Neuronal stem cell (in vitro differentiated cells): ENCODE measurements at regions not wholly inside any gene's neighbourhood (a gene's known extent, or its start where the extent isn't known, plus 50 kb on each side); places are given as distances from the start of the nearest gene placed in this dataset.
"Not testable (repeated sequence)": the region's sequence is repeated elsewhere in the genome, so short reads cannot be mapped to it uniquely, and the experiment has no call there.

Source experiments
- DNase-seq: peaks from one replicate; pipeline ENCODE4 v3.0.0-alpha.2; 2013; ENCODE audit warnings: low spot score
- H2AFZ ChIP-seq: one replicate; pipeline ENCODE4 v1.6.1; 2013; ENCODE audit warnings: mild to moderate bottlenecking, low read length, inconsistent platforms
- H2AK5ac ChIP-seq: 2 replicates; pipeline ENCODE4 v1.6.1; 2013; ENCODE audit warnings: low read depth, mild to moderate bottlenecking, inconsistent platforms, low read length, moderate library complexity, mixed read lengths
- H2BK120ac ChIP-seq: 2 replicates; pipeline ENCODE4 v1.6.1; 2013; ENCODE audit warnings: low read depth, mild to moderate bottlenecking, inconsistent platforms, low read length, moderate library complexity, mixed read lengths
- H2BK12ac ChIP-seq: one replicate; pipeline ENCODE4 v1.6.1; 2013; ENCODE audit warnings: low read length, inconsistent platforms
- H2BK15ac ChIP-seq: 2 replicates; pipeline ENCODE4 v1.6.1; 2013; ENCODE audit warnings: mild to moderate bottlenecking, low read length, inconsistent platforms, mixed read lengths
- H2BK5ac ChIP-seq: one replicate; pipeline ENCODE4 v1.6.1; 2013; ENCODE audit warnings: inconsistent platforms, mild to moderate bottlenecking, low read length, moderate library complexity
- H3K14ac ChIP-seq: one replicate; pipeline ENCODE4 v1.6.1; 2013; ENCODE audit warnings: low read length, inconsistent platforms
- H3K18ac ChIP-seq: 2 replicates; pipeline ENCODE4 v1.6.1; 2013; ENCODE audit warnings: low read length, inconsistent platforms
- H3K23ac ChIP-seq: 2 replicates; pipeline ENCODE4 v1.6.1; 2013; ENCODE audit warnings: low read depth, mild to moderate bottlenecking, mixed read lengths, low read length, inconsistent platforms; ENCODE audit not compliant: poor library complexity
- H3K27ac ChIP-seq: replicated peaks from 3 replicates; pipeline ENCODE4 v1.5.1; 2013; ENCODE audit warnings: low read length, inconsistent platforms
- H3K27me3 ChIP-seq, 3 experiments: 2 replicates each; pipeline ENCODE4 v1.6.1; 2013; ENCODE audit warnings: low read length in 3 of 3, mild to moderate bottlenecking in 2 of 3, inconsistent platforms in 1 of 3, low read depth in 1 of 3, mixed read lengths in 1 of 3, moderate library complexity in 1 of 3; ENCODE audit not compliant: control insufficient read depth in 3 of 3, insufficient read depth in 3 of 3
- H3K36me3 ChIP-seq, 2 donors: replicated peaks in 1 of 2; 2 replicates each; pipeline ENCODE4 v1.6.1; 2013; ENCODE audit warnings: low read length in 2 of 2; ENCODE audit not compliant: control insufficient read depth in 2 of 2, insufficient read depth in 2 of 2
- H3K4ac ChIP-seq: 2 replicates; pipeline ENCODE4 v1.6.1; 2013; ENCODE audit warnings: inconsistent platforms, mild to moderate bottlenecking, low read length, moderate library complexity
- H3K4me1 ChIP-seq, 2 donors: 1 replicate in 1 of 2; 2 replicates in 1 of 2; pipeline ENCODE4 v1.6.1; 2013; ENCODE audit warnings: low read length in 2 of 2, low read depth in 1 of 2; ENCODE audit not compliant: control insufficient read depth in 2 of 2, insufficient read depth in 1 of 2
- H3K4me2 ChIP-seq: one replicate; pipeline ENCODE4 v1.6.1; 2013; ENCODE audit warnings: mild to moderate bottlenecking, low read length, inconsistent platforms; ENCODE audit not compliant: insufficient read depth, poor library complexity, severe bottlenecking
- H3K4me3 ChIP-seq, 2 donors: 2 replicates each; pipeline ENCODE4 v1.5.1; 2013; ENCODE audit warnings: low read length in 2 of 2, mild to moderate bottlenecking in 2 of 2, inconsistent platforms in 1 of 2, moderate library complexity in 1 of 2
- H3K79me1 ChIP-seq: one replicate; pipeline ENCODE4 v1.6.1; 2013; ENCODE audit warnings: low read depth, mild to moderate bottlenecking, inconsistent platforms, low read length, moderate library complexity
- H3K9ac ChIP-seq: one replicate; pipeline ENCODE4 v1.6.1; 2013; ENCODE audit warnings: mild to moderate bottlenecking, low read depth, low read length, inconsistent platforms; ENCODE audit not compliant: poor library complexity
- H3K9me3 ChIP-seq, 2 donors: replicated peaks in 1 of 2; 2 replicates each; pipeline versions ENCODE3 to v1.6.1; 2013; ENCODE audit warnings: low read length in 2 of 2, mild to moderate bottlenecking in 2 of 2, inconsistent platforms in 1 of 2, low read depth in 1 of 2, mixed read lengths in 1 of 2, moderate library complexity in 1 of 2; ENCODE audit not compliant: control insufficient read depth in 2 of 2, insufficient read depth in 1 of 2
- H4K8ac ChIP-seq: one replicate; pipeline ENCODE4 v1.6.1; 2013; ENCODE audit warnings: low read depth, mild to moderate bottlenecking, inconsistent platforms, low read length, moderate library complexity
- H4K91ac ChIP-seq: one replicate; pipeline ENCODE4 v1.6.1; 2013; ENCODE audit warnings: low read length, low read depth, mild to moderate bottlenecking, inconsistent platforms; ENCODE audit not compliant: poor library complexity
- WGBS, 2 donors: extraction: QIAGEN DNeasy Blood & Tissue Kit; methylation state at CpG; one replicate each; pipeline ENCODE4 v1.1.7; 2013; ENCODE audit warnings: missing lambda C conversion rate in 2 of 2, mixed read lengths in 1 of 2; ENCODE audit not compliant: insufficient read length in 2 of 2, insufficient replicate concordance in 1 of 2; ENCODE audit errors: extremely low coverage in 2 of 2; 5-methylcytosine and 5-hydroxymethylcytosine counted together

DNA sequence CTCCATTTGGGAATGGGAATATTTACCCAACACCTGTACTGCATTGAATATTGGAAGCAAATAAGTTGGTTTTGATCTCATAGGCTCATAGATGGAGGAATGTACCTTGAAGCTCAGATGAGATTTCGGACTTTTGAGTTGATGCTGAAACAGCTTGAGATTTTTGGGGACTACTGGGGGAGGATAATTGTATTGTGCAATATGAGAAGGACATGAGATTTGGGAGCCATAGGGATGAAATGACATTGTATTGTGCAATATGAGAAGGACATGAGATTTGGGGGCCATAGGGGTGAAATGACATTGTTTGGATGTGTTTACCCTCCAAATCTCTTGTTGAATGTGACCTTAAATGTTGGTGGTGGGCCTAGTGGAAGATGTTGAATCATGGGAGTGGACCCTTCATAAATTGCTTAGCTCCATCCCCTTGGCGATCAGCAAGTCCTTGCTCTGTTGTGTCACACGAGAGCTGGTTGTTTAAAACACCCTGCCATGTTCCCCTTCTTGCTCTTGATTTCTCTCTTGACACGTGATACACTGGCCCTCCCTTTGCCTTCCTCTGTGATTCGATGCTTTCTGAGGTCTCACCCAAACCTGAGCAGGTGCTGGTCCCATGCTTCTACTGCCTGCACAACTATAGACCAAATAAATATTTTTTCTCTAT lies 4464.8 kb upstream of the OR11H1 start:
- no CpG with 5 or more reads among the region's 5 CpGs for WGBS, 2 donors
- not testable (repeated sequence) for H4K91ac ChIP-seq, H3K27me3 ChIP-seq

DNA sequence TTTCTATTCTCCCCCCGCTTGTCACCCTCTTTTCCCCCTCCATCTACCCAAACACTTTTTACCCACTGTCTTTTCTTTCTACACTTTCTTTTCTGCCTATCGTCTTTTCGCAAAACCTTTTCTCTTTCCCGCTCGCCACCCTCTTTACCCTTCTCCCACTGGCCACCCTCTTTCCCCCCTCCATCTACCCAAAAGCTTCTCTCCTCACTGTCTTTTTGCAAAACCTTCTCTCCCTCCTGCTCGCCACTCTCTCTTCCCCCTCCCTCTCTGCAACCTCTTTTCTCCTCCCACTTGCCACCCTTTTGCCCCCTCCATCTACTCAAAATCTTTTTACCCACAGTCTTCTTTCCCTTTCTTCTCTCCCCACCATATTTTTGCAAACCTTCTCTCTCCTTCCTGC lies 4462.8 kb upstream of the OR11H1 start:
- not testable (repeated sequence) for H3K4me3 ChIP-seq, H3K9ac ChIP-seq, H2BK5ac ChIP-seq, H3K27ac ChIP-seq, H2BK120ac ChIP-seq, H3K4me1 ChIP-seq, H3K4ac ChIP-seq, H3K4me2 ChIP-seq, H4K91ac ChIP-seq, H3K79me1 ChIP-seq, H3K18ac ChIP-seq, H3K36me3 ChIP-seq, H2AK5ac ChIP-seq, H4K8ac ChIP-seq, H3K23ac ChIP-seq, H2BK12ac ChIP-seq, H3K27me3 ChIP-seq, H3K14ac ChIP-seq, DNase-seq, H2AFZ ChIP-seq, H2BK15ac ChIP-seq
- H3K9me3 ChIP-seq = peaks cover 0 to 19% of the 10 kb centered on the region in 2 donors
- 100% methylated on average over 4 of the region's 6 CpGs for WGBS, 2 donors

More for the DNA sequence above, 4464.8 kb upstream of the OR11H1 start:
- not testable (repeated sequence) for H3K27ac ChIP-seq, H3K4ac ChIP-seq, H4K8ac ChIP-seq, H3K4me2 ChIP-seq, H3K9ac ChIP-seq, H3K4me3 ChIP-seq, H3K14ac ChIP-seq, H2BK15ac ChIP-seq, H3K23ac ChIP-seq, H3K18ac ChIP-seq, H3K36me3 ChIP-seq, H2AK5ac ChIP-seq, H2AFZ ChIP-seq, H2BK120ac ChIP-seq, H2BK12ac ChIP-seq, H3K79me1 ChIP-seq, H3K4me1 ChIP-seq, H2BK5ac ChIP-seq, DNase-seq
- H3K9me3 ChIP-seq = peaks cover 0 to 19% of the 10 kb centered on the region in 2 donors

DNA sequence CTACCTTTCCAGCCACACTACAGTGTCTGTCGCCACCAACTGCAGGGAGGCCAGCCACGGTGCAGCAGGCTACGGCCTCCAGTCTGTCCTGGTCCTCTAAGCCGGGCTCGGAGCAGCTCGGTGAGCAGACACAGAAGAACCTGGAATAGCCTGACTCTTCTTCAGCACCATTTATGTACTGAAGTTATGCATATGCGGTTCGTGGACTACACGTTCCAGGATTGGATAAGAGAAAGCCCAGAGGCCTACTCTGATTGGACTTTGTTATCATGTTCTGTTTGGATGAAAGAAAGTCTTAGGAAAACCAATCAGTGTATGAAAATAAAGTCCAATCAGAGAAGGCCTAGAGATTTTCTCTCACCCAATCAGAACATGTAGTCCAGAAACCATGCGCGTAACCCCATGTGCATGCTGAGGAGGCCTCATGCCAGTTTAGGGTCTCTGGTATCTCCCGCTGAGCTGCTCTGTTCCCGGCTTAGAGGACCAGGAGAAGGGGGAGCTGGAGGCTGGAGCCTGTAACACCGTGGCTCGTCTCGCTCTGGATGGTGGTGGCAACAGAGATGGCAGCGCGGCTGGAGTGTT lies 4462.0 kb upstream of the OR11H1 start:
- H3K79me1 ChIP-seq, H3K36me3 ChIP-seq, H2AK5ac ChIP-seq, H3K4me1 ChIP-seq, H3K27me3 ChIP-seq, H3K27ac ChIP-seq, DNase-seq, H2BK120ac ChIP-seq, H2BK5ac ChIP-seq, H3K4ac ChIP-seq, H3K9ac ChIP-seq, H2BK12ac ChIP-seq, H4K91ac ChIP-seq, H3K23ac ChIP-seq, H3K14ac ChIP-seq, H4K8ac ChIP-seq, H2BK15ac ChIP-seq, H2AFZ ChIP-seq, H3K18ac ChIP-seq, H3K4me2 ChIP-seq: not testable (repeated sequence)
- Histone ChIP-seq H3K4me3 (peak overlapping the region in 1 of 2 donors; percentile 0), H3K9me3 (peaks cover 0 to 19% of the 10 kb centered on the region in 2 donors)
- WGBS, 2 donors = no CpG with 5 or more reads among the region's 18 CpGs

DNA sequence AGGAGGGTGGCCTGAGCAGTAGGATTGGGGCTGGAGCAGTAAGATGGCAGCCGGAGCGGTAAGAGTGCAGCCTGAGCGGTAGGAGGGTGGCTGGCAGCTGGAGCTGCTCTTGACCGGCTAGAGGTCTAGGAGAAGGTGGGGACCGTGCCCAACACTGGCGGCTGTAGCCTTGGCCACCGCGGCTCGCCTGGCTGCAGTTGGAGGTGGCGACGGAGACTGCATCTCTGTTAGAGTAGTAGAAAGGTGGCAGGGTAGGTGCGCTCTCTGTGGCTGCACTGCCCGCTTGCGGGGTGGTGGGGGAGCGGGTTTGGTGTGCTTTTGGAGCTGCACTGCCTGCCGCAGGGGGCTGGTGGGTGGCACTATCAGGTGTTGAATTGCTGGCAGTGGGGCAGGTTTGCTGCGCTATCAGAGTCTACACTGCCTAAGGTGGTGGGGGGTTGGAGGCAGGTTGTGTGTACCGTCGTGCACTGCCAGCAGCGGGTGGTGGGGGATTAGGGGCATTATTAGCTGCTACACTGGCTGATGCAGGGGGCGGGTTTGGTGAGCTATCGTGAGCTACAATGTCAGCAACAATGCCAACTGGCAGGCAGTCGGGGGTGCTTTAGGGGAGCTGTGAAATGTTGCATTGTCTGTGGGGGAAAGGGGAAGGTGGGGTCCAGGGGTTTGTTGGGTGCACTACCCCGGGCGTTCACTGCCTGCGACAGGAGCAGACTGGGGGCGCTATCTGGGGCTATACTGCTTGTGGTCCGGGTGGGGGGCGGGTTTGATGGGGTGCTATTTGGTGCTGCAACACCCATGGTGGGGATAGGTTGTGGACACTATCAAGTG lies 4461.3 kb upstream of the OR11H1 start:
- Histone ChIP-seq H3K14ac (no peak overlapping the region), H3K4ac (no peak overlapping the region), H3K79me1 (peaks cover 6% of the 10 kb centered on the region), H4K91ac (peak overlapping the region; percentile 57), H3K9ac (peak overlapping the region; percentile 14), H3K27me3 (peaks cover 0 to 7% (median 5%) of the 10 kb centered on the region in 3 experiments), H2AFZ (no peak overlapping the region), H3K9me3 (peaks cover 0 to 19% of the 10 kb centered on the region in 2 donors), H3K27ac (no peak overlapping the region), H3K4me1 (no peaks in the 10 kb centered on the region), H3K18ac (peak overlapping the region; percentile 58), H2BK12ac (no peak overlapping the region), H3K4me3 (peak overlapping the region in 1 of 2 donors; percentile 63), H2BK120ac (peak overlapping the region; percentile 68), H3K4me2 (no peak overlapping the region), H2AK5ac (peak overlapping the region; percentile 8), H4K8ac (peak overlapping the region; percentile 89), H3K36me3 (no peaks in the 10 kb centered on the region), H2BK15ac (no peak overlapping the region), H3K23ac (peak overlapping the region; percentile 59), H2BK5ac (peak overlapping the region; percentile 62)
- no peak for DNase-seq
- no CpG with 5 or more reads among the region's 29 CpGs for WGBS, 2 donors
